ENCODE measurements at regions not wholly inside any gene's neighbourhood (a gene's known extent, or its start where the extent isn't known, plus 50 kb on each side); places are given as distances from the start of the nearest gene placed in this dataset.

DNA sequence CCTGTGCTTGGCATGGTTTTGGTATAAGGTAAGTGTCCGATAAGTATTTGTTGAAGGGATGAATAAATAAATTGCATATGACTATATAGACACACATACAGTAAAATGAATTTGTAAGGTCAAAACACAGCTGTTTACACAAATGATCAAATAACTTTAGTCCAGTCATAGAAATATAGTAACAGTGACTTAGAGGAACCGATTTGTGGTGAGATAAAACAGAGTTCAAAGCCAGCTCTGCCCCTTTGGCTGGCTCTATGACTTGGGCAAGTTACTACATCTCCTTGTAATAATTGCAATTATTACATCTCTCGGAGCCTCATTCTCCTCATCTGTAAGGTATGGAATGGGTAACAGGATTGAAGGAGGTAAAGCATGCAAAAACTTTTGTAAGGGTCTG, 384.0 kb downstream of the PLK2 start:
- TF ChIP-seq, protein P1, sequence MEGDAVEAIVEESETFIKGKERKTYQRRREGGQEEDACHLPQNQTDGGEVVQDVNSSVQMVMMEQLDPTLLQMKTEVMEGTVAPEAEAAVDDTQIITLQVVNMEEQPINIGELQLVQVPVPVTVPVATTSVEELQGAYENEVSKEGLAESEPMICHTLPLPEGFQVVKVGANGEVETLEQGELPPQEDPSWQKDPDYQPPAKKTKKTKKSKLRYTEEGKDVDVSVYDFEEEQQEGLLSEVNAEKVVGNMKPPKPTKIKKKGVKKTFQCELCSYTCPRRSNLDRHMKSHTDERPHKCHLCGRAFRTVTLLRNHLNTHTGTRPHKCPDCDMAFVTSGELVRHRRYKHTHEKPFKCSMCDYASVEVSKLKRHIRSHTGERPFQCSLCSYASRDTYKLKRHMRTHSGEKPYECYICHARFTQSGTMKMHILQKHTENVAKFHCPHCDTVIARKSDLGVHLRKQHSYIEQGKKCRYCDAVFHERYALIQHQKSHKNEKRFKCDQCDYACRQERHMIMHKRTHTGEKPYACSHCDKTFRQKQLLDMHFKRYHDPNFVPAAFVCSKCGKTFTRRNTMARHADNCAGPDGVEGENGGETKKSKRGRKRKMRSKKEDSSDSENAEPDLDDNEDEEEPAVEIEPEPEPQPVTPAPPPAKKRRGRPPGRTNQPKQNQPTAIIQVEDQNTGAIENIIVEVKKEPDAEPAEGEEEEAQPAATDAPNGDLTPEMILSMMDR (IDR thresholded peaks at IDR 0.05), result no peak
- no peak for TF ChIP-seq EZH2 (IDR thresholded peaks at IDR 0.05)
